Smooth muscle cell (in vitro differentiated cells): ENCODE measurements at regions not wholly inside any gene's neighbourhood (a gene's known extent, or its start where the extent isn't known, plus 50 kb on each side); places are given as distances from the start of the nearest gene placed in this dataset.
"Not testable (repeated sequence)": the region's sequence is repeated elsewhere in the genome, so short reads cannot be mapped to it uniquely, and the experiment has no call there.

Experiments
- DNase-seq: peaks from one replicate; lab custom pipeline; 2025; ENCODE audit not compliant: unreplicated experiment; lab: John Stamatoyannopoulos, UW
- H2AFZ ChIP-seq: fragments of 200-600 bp; sonication (generic); 2 replicates; pipeline ENCODE4 v1.6.0; 2016; ENCODE audit warnings: antibody characterized with exemption, low read depth, mild to moderate bottlenecking
- H3F3A ChIP-seq: fragments of 200-600 bp; sonication (generic); 2 replicates; pipeline ENCODE4 v1.6.0; 2017; ENCODE audit warnings: antibody characterized with exemption, low read depth
- H3K27ac ChIP-seq: fragments of 200-600 bp; sonication (generic); 2 replicates; pipeline ENCODE4 v1.5.1; 2016; ENCODE audit warnings: low read depth, mild to moderate bottlenecking
- H3K27me3 ChIP-seq: fragments of 200-600 bp; sonication (generic); 2 replicates; pipeline ENCODE4 v1.6.1; 2016; ENCODE audit warnings: low read depth, mild to moderate bottlenecking
- H3K36me3 ChIP-seq: fragments of 200-600 bp; sonication (generic); 2 replicates; pipeline ENCODE4 v1.5.1; 2016; ENCODE audit warnings: low read depth
- H3K4me1 ChIP-seq: fragments of 200-600 bp; sonication (generic); 2 replicates; pipeline ENCODE4 v1.5.1; 2016; ENCODE audit warnings: low read depth
- H3K4me2 ChIP-seq: fragments of 200-600 bp; sonication (generic); 2 replicates; pipeline ENCODE4 v1.6.0; 2016; ENCODE audit warnings: mild to moderate bottlenecking
- H3K4me3 ChIP-seq: fragments of 200-600 bp; sonication (generic); 2 replicates; pipeline ENCODE4 v1.5.1; 2016; ENCODE audit warnings: mild to moderate bottlenecking
- H3K79me2 ChIP-seq: fragments of 200-600 bp; sonication (generic); 2 replicates; pipeline ENCODE4 v1.6.0; 2016; ENCODE audit warnings: low read depth, mild to moderate bottlenecking
- H3K9ac ChIP-seq: fragments of 200-600 bp; sonication (generic); 2 replicates; pipeline ENCODE4 v1.6.0; 2016; ENCODE audit warnings: low read depth
- H3K9me3 ChIP-seq: fragments of 200-600 bp; sonication (generic); replicated peaks from 2 replicates; pipeline ENCODE4 v1.5.1; 2016; ENCODE audit warnings: low read depth
- H4K20me1 ChIP-seq: fragments of 200-600 bp; sonication (generic); 2 replicates; pipeline ENCODE4 v1.6.0; 2016; ENCODE audit warnings: low read depth
- CTCF ChIP-seq: fragments of 200-600 bp; sonication (generic); IDR thresholded peaks from 2 replicates; pipeline ENCODE4 v1.5.1; 2017; ENCODE audit warnings: borderline replicate concordance, mild to moderate bottlenecking, antibody characterized with exemption; ENCODE audit not compliant: insufficient read depth, poor library complexity, severe bottlenecking
- WGBS: methylation state at CpG from one replicate; pipeline ENCODE4 v1.1.7; 2016; ENCODE audit warnings: low lambda C conversion rate; 5-methylcytosine and 5-hydroxymethylcytosine counted together

DNA sequence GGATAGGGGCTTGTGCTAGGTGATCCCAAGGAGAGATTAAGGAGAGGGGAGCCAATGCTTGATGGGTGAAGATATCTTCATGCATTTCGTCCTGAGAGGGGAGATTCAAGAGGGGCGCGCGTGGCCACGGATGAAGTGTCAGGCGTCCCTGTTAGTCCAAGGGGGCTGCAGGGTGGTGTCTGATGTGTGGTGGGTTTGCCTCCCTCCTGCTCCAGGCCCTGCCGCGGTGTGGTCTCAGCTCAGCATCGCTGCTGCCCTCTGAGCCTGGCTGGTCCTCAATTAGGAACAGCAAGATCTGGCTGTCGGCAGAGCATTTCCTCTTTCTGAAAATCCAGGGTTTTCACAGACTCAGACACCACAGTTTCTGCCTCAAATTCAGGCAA lies 318.0 kb downstream of the THBS2 start:
- Histone ChIP-seq H2AFZ (no peak overlapping the region), H3F3A (no peaks in the 10 kb centered on the region), H3K27ac (no peak overlapping the region), H3K27me3 (no peaks in the 10 kb centered on the region), H3K9me3 (no peaks in the 10 kb centered on the region), H3K4me2 (no peak overlapping the region), H3K79me2 (no peaks in the 10 kb centered on the region), H3K4me3 (no peak overlapping the region), H3K4me1 (no peaks in the 10 kb centered on the region), H4K20me1 (no peaks in the 10 kb centered on the region), H3K36me3 (no peaks in the 10 kb centered on the region), H3K9ac (no peak overlapping the region)
- WGBS, result 93% methylated on average over 10 of the region's 10 CpGs
- no peak for DNase-seq
- no peak for TF ChIP-seq CTCF

GRCh38 chr6:168934660-168935627 lies 318.7 kb downstream of the THBS2 start:
- DNase-seq, result no peak
- no peaks in the 10 kb centered on the region for H3K36me3 ChIP-seq
- no peak for TF ChIP-seq CTCF
- no peak overlapping the region for H2AFZ ChIP-seq
- H3K27me3 ChIP-seq, result no peaks in the 10 kb centered on the region
- no peak overlapping the region for H3K4me3 ChIP-seq
- no peaks in the 10 kb centered on the region for H3F3A ChIP-seq
- no peaks in the 10 kb centered on the region for H3K79me2 ChIP-seq
- H4K20me1 ChIP-seq, result no peaks in the 10 kb centered on the region
- 87% methylated on average over 24 of the region's 25 CpGs for WGBS
- H3K9ac ChIP-seq, result no peak overlapping the region
- H3K4me2 ChIP-seq, result no peak overlapping the region
- H3K27ac ChIP-seq, result no peak overlapping the region
- H3K9me3 ChIP-seq, result no peaks in the 10 kb centered on the region
- no peaks in the 10 kb centered on the region for H3K4me1 ChIP-seq

DNA sequence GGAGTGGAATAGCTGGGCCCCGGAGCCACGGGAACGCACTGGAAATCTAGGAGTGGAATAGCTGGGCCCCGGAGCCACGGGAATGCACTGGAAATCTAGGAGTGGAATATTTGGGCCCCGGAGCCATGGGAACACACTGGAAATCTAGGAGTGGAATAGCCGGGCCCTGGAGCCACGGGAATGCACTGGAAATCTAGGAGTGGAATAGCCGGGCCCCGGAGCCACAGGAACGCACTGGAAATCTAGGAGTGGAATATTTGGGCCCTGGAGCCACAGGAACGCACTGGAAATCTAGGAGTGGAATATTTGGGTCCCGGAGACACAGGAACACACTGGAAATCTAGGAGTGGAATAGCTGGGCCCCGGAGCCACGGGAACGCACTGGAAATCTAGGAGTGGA lies 321.5 kb downstream of the THBS2 start:
- not testable (repeated sequence) for H2AFZ ChIP-seq, H3F3A ChIP-seq, H3K27me3 ChIP-seq, H3K79me2 ChIP-seq, H3K4me2 ChIP-seq, H3K9me3 ChIP-seq, H3K4me3 ChIP-seq, H3K27ac ChIP-seq, H3K9ac ChIP-seq, H4K20me1 ChIP-seq, H3K4me1 ChIP-seq, DNase-seq, H3K36me3 ChIP-seq
- 85% methylated on average over 16 of the region's 16 CpGs for WGBS

DNA sequence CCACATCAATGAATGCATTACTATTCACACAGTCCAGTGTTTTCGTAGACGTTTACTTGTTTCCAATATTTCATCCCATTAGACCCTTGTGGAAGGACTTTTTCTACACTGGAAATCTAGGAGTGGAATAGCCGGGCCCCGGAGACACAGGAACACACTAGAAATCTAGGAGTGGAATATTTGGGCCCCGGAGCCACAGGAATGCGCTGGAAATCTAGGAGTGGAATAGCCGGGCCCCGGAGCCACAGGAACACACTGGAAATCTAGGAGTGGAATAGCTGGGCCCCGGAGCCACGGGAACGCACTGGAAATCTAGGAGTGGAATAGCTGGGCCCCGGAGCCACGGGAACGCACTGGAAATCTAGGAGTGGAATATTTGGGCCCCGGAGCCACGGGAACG lies 322.6 kb downstream of the THBS2 start:
- H3K4me2 ChIP-seq, H3K79me2 ChIP-seq, H3K9ac ChIP-seq, H3K4me3 ChIP-seq, H3F3A ChIP-seq, H2AFZ ChIP-seq, H3K27me3 ChIP-seq, H3K4me1 ChIP-seq, H4K20me1 ChIP-seq, DNase-seq, H3K9me3 ChIP-seq, H3K36me3 ChIP-seq, H3K27ac ChIP-seq: not testable (repeated sequence)
- 78% methylated on average over 17 of the region's 17 CpGs for WGBS
